SK-N-SH treated with all-trans-retinoic acid at 6 μM for 48 hours (cell line): ENCODE measurements at regions not wholly inside any gene's neighbourhood (a gene's known extent, or its start where the extent isn't known, plus 50 kb on each side); places are given as distances from the start of the nearest gene placed in this dataset.

Source experiments
- ARNTL ChIP-seq: fragments of 450-650 bp; formaldehyde crosslinking; IDR thresholded peaks from 2 replicates; pipeline ENCODE4 v1.5.0; 2020; ENCODE audit warnings: low read depth, mild to moderate bottlenecking, moderate library complexity, borderline replicate concordance
- ESRRG ChIP-seq: fragments of 250-450 bp; sonication (Bioruptor Pico); IDR thresholded peaks from 2 replicates; pipeline ENCODE4 v1.6.1; 2021; ENCODE audit warnings: mild to moderate bottlenecking
- ISL1 ChIP-seq: fragments of 250-450 bp; sonication (Bioruptor Pico); IDR thresholded peaks from 2 replicates; pipeline ENCODE4 v2.1.2; 2022; ENCODE audit warnings: mild to moderate bottlenecking, moderate library complexity
- ZC3H10 ChIP-seq: fragments of 250-450 bp; sonication (Bioruptor Pico); IDR thresholded peaks from 2 replicates; pipeline ENCODE4 v1.5.1; 2021; ENCODE audit warnings: mild to moderate bottlenecking, moderate library complexity
- ZNF70 ChIP-seq: fragments of 450-650 bp; formaldehyde crosslinking; IDR thresholded peaks from 2 replicates; pipeline ENCODE4 v1.5.0; 2020; ENCODE audit warnings: mild to moderate bottlenecking, moderate library complexity

DNA sequence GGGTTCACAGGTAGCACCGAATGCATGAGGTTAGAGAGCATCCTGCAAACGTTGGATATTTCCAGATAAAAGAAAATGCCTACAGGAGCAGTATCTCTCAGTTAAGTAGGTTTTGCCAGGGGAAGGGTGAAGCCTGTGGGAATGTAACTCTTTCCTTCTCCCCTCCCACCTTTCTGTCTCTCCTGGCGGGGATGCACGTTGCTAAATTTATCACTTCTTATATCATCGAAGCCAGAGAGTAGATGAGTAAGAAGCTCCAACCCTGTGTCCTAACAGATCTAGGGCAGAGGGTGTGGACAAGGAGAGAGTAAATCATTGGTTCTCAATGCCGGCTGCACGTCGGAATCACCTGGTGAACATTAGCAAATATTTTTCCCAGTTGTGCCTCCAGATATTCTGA lies 457.5 kb downstream of the ENC1 start:
- TF ChIP-seq ESRRG (CRISPR knock-in tag) = no peak
- TF ChIP-seq ZNF70 (CRISPR knock-in tag) = no peak
- no peak for TF ChIP-seq ISL1
- TF ChIP-seq ARNTL (CRISPR knock-in tag) = no peak
- no peak for TF ChIP-seq ZC3H10 (CRISPR knock-in tag)
